ENCODE measurements at regions not wholly inside any gene's neighbourhood (a gene's known extent, or its start where the extent isn't known, plus 50 kb on each side); places are given as distances from the start of the nearest gene placed in this dataset.

- Histone ChIP-seq H3K4me3 (no peak overlapping the region), H3K9me3 (ENCODE audit: low read depth) (no peaks in the 10 kb centered on the region), H3K36me3 (no peaks in the 10 kb centered on the region), H3K27me3 (no peaks in the 10 kb centered on the region), H3K4me1 (ENCODE audit: low read depth) (peaks cover 11% of the 10 kb centered on the region), H3K27ac (no peak overlapping the region)
- TF ChIP-seq, protein P1, sequence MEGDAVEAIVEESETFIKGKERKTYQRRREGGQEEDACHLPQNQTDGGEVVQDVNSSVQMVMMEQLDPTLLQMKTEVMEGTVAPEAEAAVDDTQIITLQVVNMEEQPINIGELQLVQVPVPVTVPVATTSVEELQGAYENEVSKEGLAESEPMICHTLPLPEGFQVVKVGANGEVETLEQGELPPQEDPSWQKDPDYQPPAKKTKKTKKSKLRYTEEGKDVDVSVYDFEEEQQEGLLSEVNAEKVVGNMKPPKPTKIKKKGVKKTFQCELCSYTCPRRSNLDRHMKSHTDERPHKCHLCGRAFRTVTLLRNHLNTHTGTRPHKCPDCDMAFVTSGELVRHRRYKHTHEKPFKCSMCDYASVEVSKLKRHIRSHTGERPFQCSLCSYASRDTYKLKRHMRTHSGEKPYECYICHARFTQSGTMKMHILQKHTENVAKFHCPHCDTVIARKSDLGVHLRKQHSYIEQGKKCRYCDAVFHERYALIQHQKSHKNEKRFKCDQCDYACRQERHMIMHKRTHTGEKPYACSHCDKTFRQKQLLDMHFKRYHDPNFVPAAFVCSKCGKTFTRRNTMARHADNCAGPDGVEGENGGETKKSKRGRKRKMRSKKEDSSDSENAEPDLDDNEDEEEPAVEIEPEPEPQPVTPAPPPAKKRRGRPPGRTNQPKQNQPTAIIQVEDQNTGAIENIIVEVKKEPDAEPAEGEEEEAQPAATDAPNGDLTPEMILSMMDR (IDR thresholded peaks at IDR 0.05; ENCODE audit: low read depth, low read length) = no peak
- no peak for DNase-seq (ENCODE audit: low read depth in 1 of 2, low spot score in 1 of 2)
Measured at GRCh38 chr5:164153469-164154172, 648.2 kb downstream of the MAT2B start.

DNA sequence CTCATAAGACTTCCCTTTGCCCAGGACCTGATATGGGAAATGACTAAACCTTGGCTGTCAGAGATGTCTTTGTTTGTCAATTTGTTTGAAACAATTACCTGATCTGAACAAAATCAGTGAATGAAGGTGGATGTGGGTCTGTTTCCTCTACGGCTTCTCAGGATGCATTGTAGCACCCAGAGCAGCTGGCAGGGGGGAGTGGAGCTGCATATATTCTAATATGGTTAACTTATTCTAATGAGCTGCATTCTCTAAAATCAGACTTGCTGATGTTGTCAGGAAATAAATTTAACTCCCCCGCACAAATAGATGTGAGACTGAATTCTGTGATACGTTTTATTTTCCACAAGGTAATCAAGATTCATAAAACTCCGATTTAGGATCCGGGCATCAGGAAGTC, 665.4 kb downstream of the MAT2B start:
- H3K27me3 ChIP-seq = no peaks in the 10 kb centered on the region
- no peaks in the 10 kb centered on the region for H3K36me3 ChIP-seq
- TF ChIP-seq, protein P1 (IDR thresholded peaks at IDR 0.05; ENCODE audit: low read depth, low read length) = no peak
- H3K4me3 ChIP-seq = no peak overlapping the region
- no peaks in the 10 kb centered on the region for H3K4me1 ChIP-seq (ENCODE audit: low read depth)
- no peak for DNase-seq (ENCODE audit: low read depth in 1 of 2, low spot score in 1 of 2)
- no peak overlapping the region for H3K27ac ChIP-seq
- H3K9me3 ChIP-seq (ENCODE audit: low read depth) = no peaks in the 10 kb centered on the region

- no peak overlapping the region for H3K27ac ChIP-seq
- peak in 1 of 2 donors; percentile 30 for DNase-seq (ENCODE audit: low read depth in 1 of 2, low spot score in 1 of 2)
- H3K4me1 ChIP-seq (ENCODE audit: low read depth) = no peaks in the 10 kb centered on the region
- H3K4me3 ChIP-seq = no peak overlapping the region
- H3K27me3 ChIP-seq = no peaks in the 10 kb centered on the region
- H3K36me3 ChIP-seq = no peaks in the 10 kb centered on the region
- no peaks in the 10 kb centered on the region for H3K9me3 ChIP-seq (ENCODE audit: low read depth)
- TF ChIP-seq, protein P1 (IDR thresholded peaks at IDR 0.05; ENCODE audit: low read depth, low read length) = no peak
Measured at GRCh38 chr5:164175083-164175482, 669.7 kb downstream of the MAT2B start.

- no peak overlapping the region for H3K4me3 ChIP-seq
- no peaks in the 10 kb centered on the region for H3K4me1 ChIP-seq (ENCODE audit: low read depth)
- H3K9me3 ChIP-seq (ENCODE audit: low read depth) = no peaks in the 10 kb centered on the region
- TF ChIP-seq, protein P1 (IDR thresholded peaks at IDR 0.05; ENCODE audit: low read depth, low read length) = no peak
- no peaks in the 10 kb centered on the region for H3K36me3 ChIP-seq
- DNase-seq (ENCODE audit: low read depth in 1 of 2, low spot score in 1 of 2) = no peak
- H3K27ac ChIP-seq = no peak overlapping the region
- no peaks in the 10 kb centered on the region for H3K27me3 ChIP-seq
Measured at GRCh38 chr5:164179406-164179805, 674.0 kb downstream of the MAT2B start.

DNA sequence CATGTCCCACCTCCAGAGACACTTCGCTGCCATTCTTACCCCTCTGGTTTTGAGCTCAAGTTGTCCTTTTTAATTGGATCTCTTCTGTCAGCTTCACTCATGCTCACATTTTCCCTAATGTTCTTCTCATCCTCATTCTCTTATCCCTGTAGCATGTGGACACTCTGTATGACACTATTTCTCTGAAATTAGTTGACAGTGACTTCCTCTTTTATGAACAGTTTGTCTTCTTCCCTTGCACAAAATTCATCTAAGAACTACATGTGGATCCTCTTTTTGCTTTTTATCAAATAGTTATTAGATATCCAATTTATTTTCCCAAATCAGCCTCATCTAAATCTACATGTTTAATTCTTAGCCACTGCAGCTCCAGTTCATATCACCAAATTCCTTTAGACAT, 676.2 kb downstream of the MAT2B start:
- no peaks in the 10 kb centered on the region for H3K4me1 ChIP-seq (ENCODE audit: low read depth)
- TF ChIP-seq, protein P1 (IDR thresholded peaks at IDR 0.05; ENCODE audit: low read depth, low read length) = no peak
- H3K4me3 ChIP-seq = no peak overlapping the region
- H3K27ac ChIP-seq = no peak overlapping the region
- DNase-seq (ENCODE audit: low read depth in 1 of 2, low spot score in 1 of 2) = no peak
- H3K27me3 ChIP-seq = no peaks in the 10 kb centered on the region
- H3K36me3 ChIP-seq = no peaks in the 10 kb centered on the region
- no peaks in the 10 kb centered on the region for H3K9me3 ChIP-seq (ENCODE audit: low read depth)

Measured in cardiac muscle cell (in vitro differentiated cells and primary cell).